OCI-LY7 (cell line): ENCODE measurements at regions not wholly inside any gene's neighbourhood (a gene's known extent, or its start where the extent isn't known, plus 50 kb on each side); places are given as distances from the start of the nearest gene placed in this dataset.

Experiments used
- CTCF ChIP-seq: fragments of 200-600 bp; sonication (generic); conservative IDR thresholded peaks from 2 replicates; pipeline ENCODE4 v1.5.1; 2014; ENCODE audit warnings: mild to moderate bottlenecking, antibody characterized with exemption, low read length, moderate library complexity, mixed read lengths
- EZH2phosphoT487 ChIP-seq: fragments of 200-600 bp; sonication (generic); IDR thresholded peaks from 2 replicates; pipeline ENCODE4 v1.6.1; 2018; ENCODE audit warnings: low read depth, borderline replicate concordance, mild to moderate bottlenecking, mixed run types, antibody characterized with exemption, low read length, moderate library complexity, mixed read lengths

GRCh38 chr1:199472018-199472417 is 555.5 kb upstream of the NR5A2 start:
- no peak for TF ChIP-seq CTCF
- TF ChIP-seq EZH2phosphoT487 = no peak
